ENCODE measurements at regions not wholly inside any gene's neighbourhood (a gene's known extent, or its start where the extent isn't known, plus 50 kb on each side); places are given as distances from the start of the nearest gene placed in this dataset.

DNA sequence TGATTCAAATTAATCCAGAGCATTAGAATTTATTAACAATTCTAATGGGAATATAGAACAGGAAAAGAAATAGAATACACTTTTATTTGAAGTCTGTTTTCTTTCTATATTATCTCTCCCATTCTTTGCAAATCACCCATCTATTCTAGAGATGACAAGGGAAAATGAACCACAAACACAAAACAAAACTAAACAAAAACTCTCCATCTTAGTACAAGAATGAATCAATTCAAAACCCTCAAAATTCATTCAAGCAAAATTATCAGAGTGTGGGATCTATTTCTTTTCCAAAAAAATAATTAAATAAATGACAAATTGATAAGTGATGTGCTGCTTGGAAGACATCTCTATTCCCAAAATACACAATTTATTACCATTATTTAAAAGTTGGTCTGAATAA, 400.1 kb upstream of the NWD2 start:
- H3K4me1 ChIP-seq (ENCODE audit: insufficient read depth, low read length, severe bottlenecking) = peaks cover 6% of the 10 kb centered on the region
- no peak overlapping the region for H3K4me3 ChIP-seq (ENCODE audit: low read depth, low read length, poor library complexity, severe bottlenecking)
- no peak overlapping the region for H3K9ac ChIP-seq (ENCODE audit: low read length)
- no peaks in the 10 kb centered on the region for H3K36me3 ChIP-seq (ENCODE audit: insufficient read depth, low read length)
- H4K20me1 ChIP-seq (ENCODE audit: insufficient read depth, low read length) = no peaks in the 10 kb centered on the region
- no peaks in the 10 kb centered on the region for H3K9me2 ChIP-seq (ENCODE audit: low read depth, low read length)
- no peak overlapping the region for H2AFZ ChIP-seq (ENCODE audit: low read length)
- H3F3A ChIP-seq (ENCODE audit: insufficient read depth, low read length) = no peaks in the 10 kb centered on the region
- no peaks in the 10 kb centered on the region for H3K27me3 ChIP-seq (ENCODE audit: insufficient read depth, low read length)
- no peaks in the 10 kb centered on the region for H3K79me2 ChIP-seq (ENCODE audit: insufficient read depth, low read length)
- H3K9me3 ChIP-seq (ENCODE audit: low read length) = no peaks in the 10 kb centered on the region
- TF ChIP-seq, protein P1, sequence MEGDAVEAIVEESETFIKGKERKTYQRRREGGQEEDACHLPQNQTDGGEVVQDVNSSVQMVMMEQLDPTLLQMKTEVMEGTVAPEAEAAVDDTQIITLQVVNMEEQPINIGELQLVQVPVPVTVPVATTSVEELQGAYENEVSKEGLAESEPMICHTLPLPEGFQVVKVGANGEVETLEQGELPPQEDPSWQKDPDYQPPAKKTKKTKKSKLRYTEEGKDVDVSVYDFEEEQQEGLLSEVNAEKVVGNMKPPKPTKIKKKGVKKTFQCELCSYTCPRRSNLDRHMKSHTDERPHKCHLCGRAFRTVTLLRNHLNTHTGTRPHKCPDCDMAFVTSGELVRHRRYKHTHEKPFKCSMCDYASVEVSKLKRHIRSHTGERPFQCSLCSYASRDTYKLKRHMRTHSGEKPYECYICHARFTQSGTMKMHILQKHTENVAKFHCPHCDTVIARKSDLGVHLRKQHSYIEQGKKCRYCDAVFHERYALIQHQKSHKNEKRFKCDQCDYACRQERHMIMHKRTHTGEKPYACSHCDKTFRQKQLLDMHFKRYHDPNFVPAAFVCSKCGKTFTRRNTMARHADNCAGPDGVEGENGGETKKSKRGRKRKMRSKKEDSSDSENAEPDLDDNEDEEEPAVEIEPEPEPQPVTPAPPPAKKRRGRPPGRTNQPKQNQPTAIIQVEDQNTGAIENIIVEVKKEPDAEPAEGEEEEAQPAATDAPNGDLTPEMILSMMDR (IDR thresholded peaks at IDR 0.05; ENCODE audit: low read length) = no peak
- TF ChIP-seq EZH2 (IDR thresholded peaks at IDR 0.05; ENCODE audit: borderline replicate concordance, low read length) = no peak
- H3K4me2 ChIP-seq (ENCODE audit: low read length) = no peak overlapping the region
- no peak overlapping the region for H3K27ac ChIP-seq (ENCODE audit: low read depth, low read length, poor library complexity, severe bottlenecking)

DNA sequence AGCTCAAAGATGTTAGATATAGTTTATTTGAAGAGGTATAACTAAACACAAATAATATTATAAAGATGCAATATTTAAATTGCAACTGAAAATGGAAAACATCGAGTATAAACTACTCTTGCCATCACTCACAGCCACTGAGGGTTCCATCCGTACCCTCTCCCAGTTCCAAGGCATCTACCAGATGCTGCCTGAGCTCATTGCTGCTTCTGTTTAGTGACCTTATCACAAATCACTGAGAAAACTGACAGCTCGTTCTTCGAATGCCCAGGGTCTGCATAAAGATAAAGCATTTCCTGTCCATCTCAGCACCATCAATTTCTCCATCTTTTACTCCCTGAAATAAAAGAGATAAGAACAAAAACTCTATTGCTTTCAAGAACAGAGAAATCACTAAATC, 391.7 kb upstream of the NWD2 start:
- no peaks in the 10 kb centered on the region for H4K20me1 ChIP-seq (ENCODE audit: insufficient read depth, low read length)
- H3K36me3 ChIP-seq (ENCODE audit: insufficient read depth, low read length) = no peaks in the 10 kb centered on the region
- H3F3A ChIP-seq (ENCODE audit: insufficient read depth, low read length) = no peaks in the 10 kb centered on the region
- no peak overlapping the region for H3K4me2 ChIP-seq (ENCODE audit: low read length)
- no peaks in the 10 kb centered on the region for H3K9me2 ChIP-seq (ENCODE audit: low read depth, low read length)
- H3K4me3 ChIP-seq (ENCODE audit: low read depth, low read length, poor library complexity, severe bottlenecking) = no peak overlapping the region
- TF ChIP-seq, protein P1 (IDR thresholded peaks at IDR 0.05; ENCODE audit: low read length) = no peak
- TF ChIP-seq EZH2 (IDR thresholded peaks at IDR 0.05; ENCODE audit: borderline replicate concordance, low read length) = no peak
- H3K27ac ChIP-seq (ENCODE audit: low read depth, low read length, poor library complexity, severe bottlenecking) = no peak overlapping the region
- H3K9me3 ChIP-seq (ENCODE audit: low read length) = no peaks in the 10 kb centered on the region
- no peak overlapping the region for H3K9ac ChIP-seq (ENCODE audit: low read length)
- H3K4me1 ChIP-seq (ENCODE audit: insufficient read depth, low read length, severe bottlenecking) = no peaks in the 10 kb centered on the region
- no peak overlapping the region for H2AFZ ChIP-seq (ENCODE audit: low read length)
- H3K79me2 ChIP-seq (ENCODE audit: insufficient read depth, low read length) = no peaks in the 10 kb centered on the region
- H3K27me3 ChIP-seq (ENCODE audit: insufficient read depth, low read length) = no peaks in the 10 kb centered on the region

DNA sequence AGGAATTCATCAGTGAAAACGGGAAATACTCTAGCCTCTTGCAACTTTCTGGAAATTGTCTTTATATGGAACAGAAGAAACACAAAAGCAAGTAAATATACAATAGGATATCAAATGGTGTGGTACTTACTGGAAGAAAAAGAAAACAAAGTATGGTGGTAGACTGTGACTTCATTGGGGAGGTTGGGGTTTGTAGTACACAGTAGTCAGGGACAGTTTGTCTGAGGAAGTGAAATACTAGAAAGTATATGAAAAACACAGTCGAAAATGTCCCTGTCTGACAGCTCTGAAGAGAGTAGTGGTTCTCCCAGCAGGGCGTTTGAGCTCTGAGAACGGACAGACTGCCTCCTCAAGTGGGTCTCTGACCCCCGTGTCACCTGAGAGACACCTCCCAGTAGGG, 390.0 kb upstream of the NWD2 start:
- no peaks in the 10 kb centered on the region for H3K9me3 ChIP-seq (ENCODE audit: low read length)
- H3F3A ChIP-seq (ENCODE audit: insufficient read depth, low read length) = no peaks in the 10 kb centered on the region
- no peak for TF ChIP-seq EZH2 (IDR thresholded peaks at IDR 0.05; ENCODE audit: borderline replicate concordance, low read length)
- TF ChIP-seq, protein P1 (IDR thresholded peaks at IDR 0.05; ENCODE audit: low read length) = no peak
- H3K9me2 ChIP-seq (ENCODE audit: low read depth, low read length) = no peaks in the 10 kb centered on the region
- no peak overlapping the region for H3K4me3 ChIP-seq (ENCODE audit: low read depth, low read length, poor library complexity, severe bottlenecking)
- no peaks in the 10 kb centered on the region for H3K4me1 ChIP-seq (ENCODE audit: insufficient read depth, low read length, severe bottlenecking)
- H3K27me3 ChIP-seq (ENCODE audit: insufficient read depth, low read length) = no peaks in the 10 kb centered on the region
- no peak overlapping the region for H3K27ac ChIP-seq (ENCODE audit: low read depth, low read length, poor library complexity, severe bottlenecking)
- H3K9ac ChIP-seq (ENCODE audit: low read length) = no peak overlapping the region
- no peaks in the 10 kb centered on the region for H3K79me2 ChIP-seq (ENCODE audit: insufficient read depth, low read length)
- no peak overlapping the region for H3K4me2 ChIP-seq (ENCODE audit: low read length)
- H2AFZ ChIP-seq (ENCODE audit: low read length) = no peak overlapping the region
- no peaks in the 10 kb centered on the region for H4K20me1 ChIP-seq (ENCODE audit: insufficient read depth, low read length)
- H3K36me3 ChIP-seq (ENCODE audit: insufficient read depth, low read length) = no peaks in the 10 kb centered on the region

Measured in OCI-LY1 (cell line).